ENCODE measurements at regions not wholly inside any gene's neighbourhood (a gene's known extent, or its start where the extent isn't known, plus 50 kb on each side); places are given as distances from the start of the nearest gene placed in this dataset.

- no peak for TF ChIP-seq CTCF (conservative IDR thresholded peaks at IDR 0.05; ENCODE audit: low read depth, low read length)
- no peak for TF ChIP-seq EZH2 (IDR thresholded peaks at IDR 0.05; ENCODE audit: low read length, unreplicated experiment)
- TF ChIP-seq EZH2phosphoT487 (IDR thresholded peaks at IDR 0.05; ENCODE audit: borderline replicate concordance, low read length): no peak
These were observed 2066.7 kb downstream of the TP53TG3F start for GRCh38 chr16:35525979-35526590.

Measured in PC-3 (cell line).